Heart right ventricle (tissue), 16 donors: ENCODE measurements at regions not wholly inside any gene's neighbourhood (a gene's known extent, or its start where the extent isn't known, plus 50 kb on each side); places are given as distances from the start of the nearest gene placed in this dataset.

Experiments used
- ATAC-seq, 8 donors: fragments of 200-7000 bp; cut with Tn5 transposase; one replicate each; pipeline ENCODE4 v1.9.1; 2020; ENCODE audit warnings: mild to moderate bottlenecking in 8 of 8, moderate library complexity in 8 of 8, moderate number of reproducible peaks in 1 of 8
- DNase-seq, 2 donors: peaks; one replicate each; pipeline ENCODE4 v3.0.0-alpha.2; 2020
- H3K27ac ChIP-seq, 10 donors: fragments of 200-600 bp; sonication (generic) in 2 of 10; one replicate each; pipeline versions ENCODE4 v1.5.0 to v1.8.0; 2020 to 2022; ENCODE audit warnings: mild to moderate bottlenecking in 3 of 10
- H3K27me3 ChIP-seq, 7 donors: fragments of 200-600 bp; one replicate each; pipeline ENCODE4 v1.8.0; 2021 to 2022; ENCODE audit warnings: mild to moderate bottlenecking in 2 of 7
- H3K36me3 ChIP-seq, 9 donors: fragments of 200-600 bp; sonication (generic) in 1 of 9; one replicate each; pipeline versions ENCODE4 v1.5.0 to v1.8.0; 2020 to 2022; ENCODE audit warnings: mild to moderate bottlenecking in 2 of 9
- H3K4me1 ChIP-seq, 9 donors: fragments of 200-600 bp; sonication (generic) in 1 of 9; one replicate each; pipeline versions ENCODE4 v1.5.0 to v1.8.0; 2020 to 2022; ENCODE audit warnings: mild to moderate bottlenecking in 4 of 9
- H3K4me3 ChIP-seq, 10 donors: fragments of 200-600 bp; sonication (generic) in 2 of 10; one replicate each; pipeline versions ENCODE4 v1.5.0 to v1.8.0; 2020 to 2022; ENCODE audit warnings: mild to moderate bottlenecking in 7 of 10, moderate library complexity in 2 of 10
- H3K9me3 ChIP-seq, 11 donors: fragments of 200-600 bp in 10 of 11; sonication (generic) in 2 of 11; one replicate each; pipeline versions ENCODE4 v1.5.0 to v1.8.0; 2013 to 2022; ENCODE audit warnings: mild to moderate bottlenecking in 2 of 11, control low read depth in 1 of 11, moderate library complexity in 1 of 11
- WGBS, 2 donors: extraction: QIAGEN DNeasy Blood & Tissue Kit; methylation state at CpG; one replicate each; pipeline ENCODE4 v1.1.7; 2013; ENCODE audit warnings: inconsistent platforms in 1 of 2; 5-methylcytosine and 5-hydroxymethylcytosine counted together
- intact Hi-C, 10 donors: fragments of 100-400 bp; cut with DNase I; formaldehyde crosslinking; loops; one replicate each; pipeline versions ENCODE4 v1.11.1 to v1.14.2; 2022
- TF ChIP-seq, protein P1 (sequence below), 9 donors: fragments of 200-600 bp; sonication (generic) in 2 of 9; IDR thresholded peaks; one replicate each; pipeline versions ENCODE4 v1.5.0 to v1.8.0; 2021 to 2022; ENCODE audit warnings: antibody characterized with exemption in 9 of 9, mild to moderate bottlenecking in 5 of 9, moderate library complexity in 1 of 9
- donor health status: Arrhythmogenic right ventricular cardiomyopathy.
- donor health status: ischemic (EF 13 %, LVEDD 7.1; RV severe dilation, severe dysfunction).
- donor health status: healthy with polysubstance abuse.
- donor health status: DM: no; HTN: yes; CAD: no.
- donor health status: DM: no; HTN: no; CAD: no.
- donor health status: ischemic (EF 25% LVEDD 6.9; RV normal size, moderate dysfunction).
- donor health status: ischemic (EF 25% LVEDD 5.7; RV mildly dilated, moderate dysfunction).
- donor health status: healthy.
- donor health status: DM: yes; HTN: yes; CAD: no.
- donor health status: Ischemic cardiomyopathy.
- donor health status: ischemic (EF 35%, LVEDD 5.7; RV mildly dilated, moderate dysfunction).
- donor health status: nonischemic (EF 11% LVEDD 7.7; RV severe dilation, severe dysfunction).
- donor health status: DM: yes; HTN: yes; CAD: no.
- donor health status: PGD.
- donor health status: ischemic (EF 29% LVEDD 5.4; RV normal size, mild dysfunction).
- donor health status: nonischemic (EF 23%, LVEDD 6.1; RV moderate dilation, normal function).

DNA sequence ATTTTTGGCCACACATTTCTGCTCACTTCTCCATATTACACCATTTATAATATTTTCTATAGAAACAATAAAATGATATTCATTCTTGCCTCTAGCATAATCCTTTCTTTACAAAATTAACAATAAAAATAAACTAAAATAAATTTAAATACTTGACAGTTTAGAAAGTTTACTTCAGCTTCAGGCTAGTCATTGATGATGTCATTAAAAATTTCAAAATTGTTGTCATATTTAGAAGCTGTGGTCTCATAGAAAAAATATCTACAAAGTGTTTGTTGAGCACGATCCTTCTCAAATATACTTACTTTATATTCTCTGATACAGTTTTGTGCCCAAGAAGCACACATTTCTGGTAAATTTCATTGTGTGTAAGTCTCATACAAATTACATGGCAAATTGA lies 717.4 kb upstream of the CITED2 start:
- H3K9me3 ChIP-seq = no peaks in the 10 kb centered on the region
- TF ChIP-seq, protein P1, sequence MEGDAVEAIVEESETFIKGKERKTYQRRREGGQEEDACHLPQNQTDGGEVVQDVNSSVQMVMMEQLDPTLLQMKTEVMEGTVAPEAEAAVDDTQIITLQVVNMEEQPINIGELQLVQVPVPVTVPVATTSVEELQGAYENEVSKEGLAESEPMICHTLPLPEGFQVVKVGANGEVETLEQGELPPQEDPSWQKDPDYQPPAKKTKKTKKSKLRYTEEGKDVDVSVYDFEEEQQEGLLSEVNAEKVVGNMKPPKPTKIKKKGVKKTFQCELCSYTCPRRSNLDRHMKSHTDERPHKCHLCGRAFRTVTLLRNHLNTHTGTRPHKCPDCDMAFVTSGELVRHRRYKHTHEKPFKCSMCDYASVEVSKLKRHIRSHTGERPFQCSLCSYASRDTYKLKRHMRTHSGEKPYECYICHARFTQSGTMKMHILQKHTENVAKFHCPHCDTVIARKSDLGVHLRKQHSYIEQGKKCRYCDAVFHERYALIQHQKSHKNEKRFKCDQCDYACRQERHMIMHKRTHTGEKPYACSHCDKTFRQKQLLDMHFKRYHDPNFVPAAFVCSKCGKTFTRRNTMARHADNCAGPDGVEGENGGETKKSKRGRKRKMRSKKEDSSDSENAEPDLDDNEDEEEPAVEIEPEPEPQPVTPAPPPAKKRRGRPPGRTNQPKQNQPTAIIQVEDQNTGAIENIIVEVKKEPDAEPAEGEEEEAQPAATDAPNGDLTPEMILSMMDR (IDR thresholded peaks at IDR 0.05) = no peak
- H3K4me1 ChIP-seq = no peaks in the 10 kb centered on the region
- no peaks in the 10 kb centered on the region for H3K36me3 ChIP-seq
- 97 to 100% methylated on average over 1 of the region's 1 CpG for WGBS, 2 donors
- no peak overlapping the region for H3K4me3 ChIP-seq
- H3K27ac ChIP-seq = no peak overlapping the region
- intact Hi-C loops = no loop called here
- DNase-seq = no peak
- ATAC-seq = no peak
- H3K27me3 ChIP-seq = no peaks in the 10 kb centered on the region

GRCh38 chr6:140090871-140091270 lies 716.4 kb upstream of the CITED2 start:
- WGBS, 2 donors = 61 to 79% methylated on average over 3 of the region's 3 CpGs
- TF ChIP-seq, protein P1 (IDR thresholded peaks at IDR 0.05) = no peak
- DNase-seq (no peak), ATAC-seq (no peak)
- Histone ChIP-seq H3K9me3 (no peaks in the 10 kb centered on the region), H3K4me3 (no peak overlapping the region), H3K36me3 (no peaks in the 10 kb centered on the region), H3K27me3 (no peaks in the 10 kb centered on the region), H3K4me1 (no peaks in the 10 kb centered on the region), H3K27ac (no peak overlapping the region)
- intact Hi-C loops = no loop called here

- Histone ChIP-seq H3K27ac (peak overlapping the region in 6 of 10 donors; percentile 1 to 81 (median 40)), H3K4me3 (no peak overlapping the region), H3K36me3 (no peaks in the 10 kb centered on the region), H3K4me1 (peaks cover 0 to 27% (median 13%) of the 10 kb centered on the region in 9 donors), H3K27me3 (no peaks in the 10 kb centered on the region), H3K9me3 (no peaks in the 10 kb centered on the region)
- TF ChIP-seq, protein P1 (IDR thresholded peaks at IDR 0.05) = no peak
- 76 to 83% methylated on average over 3 of the region's 3 CpGs for WGBS, 2 donors
- intact Hi-C loops = loop anchor here in 3 of 10 donors (5.0 to 10.0 kb wide), 3 partner anchors 106 to 834 kb away; partner anchors contain the start of gene CITED2 (in 1 of the 3)
- DNase-seq (no peak), ATAC-seq (no peak)
Measured at GRCh38 chr6:140083375-140083774, 708.9 kb upstream of the CITED2 start.

GRCh38 chr6:140082867-140083297 lies 708.4 kb upstream of the CITED2 start:
- Histone ChIP-seq H3K36me3 (no peaks in the 10 kb centered on the region), H3K4me1 (peaks cover 0 to 32% (median 18%) of the 10 kb centered on the region in 9 donors), H3K4me3 (no peak overlapping the region), H3K27ac (peak overlapping the region in 6 of 10 donors; percentile 1 to 81 (median 40)), H3K9me3 (no peaks in the 10 kb centered on the region), H3K27me3 (no peaks in the 10 kb centered on the region)
- TF ChIP-seq, protein P1 (IDR thresholded peaks at IDR 0.05) = no peak
- WGBS, 2 donors = 29 to 30% methylated on average over 1 of the region's 1 CpG
- peak in 1 of 8 donors; percentile 32 for ATAC-seq
- no peak for DNase-seq
- intact Hi-C loops = loop anchor here in 3 of 10 donors (5.0 to 10.0 kb wide), 3 partner anchors 106 to 834 kb away; partner anchors contain the start of gene CITED2 (in 1 of the 3)
